SK-MEL-5 (cell line): ENCODE measurements at regions not wholly inside any gene's neighbourhood (a gene's known extent, or its start where the extent isn't known, plus 50 kb on each side); places are given as distances from the start of the nearest gene placed in this dataset.

Experiments
- DNase-seq: peaks from one replicate; pipeline ENCODE4 v3.0.0-alpha.2; 2016; ENCODE audit warnings: low read depth, low spot score
- in situ Hi-C: cut with HindIII; loops from 2 replicates; pipeline ENCODE4 v1.10.0; 2016; ENCODE audit warnings: low sequenced_read_pairs, high pct_unique_total_duplicates, low pct_unique_long_range_greater_than_20kb

GRCh38 chr9:105828171-105828570 is 133.8 kb downstream of the TMEM38B start:
- in situ Hi-C loops = no loop called here

GRCh38 chr9:105828596-105829213 is 134.4 kb downstream of the TMEM38B start:
- in situ Hi-C loops = no loop called here

More at GRCh38 chr9:105828171-105828570, 133.8 kb downstream of the TMEM38B start:
- DNase-seq = no peak

GRCh38 chr9:105830461-105830860 is 136.1 kb downstream of the TMEM38B start:
- in situ Hi-C loops = no loop called here
- no peak for DNase-seq

More at GRCh38 chr9:105828596-105829213, 134.4 kb downstream of the TMEM38B start:
- DNase-seq = no peak

DNA sequence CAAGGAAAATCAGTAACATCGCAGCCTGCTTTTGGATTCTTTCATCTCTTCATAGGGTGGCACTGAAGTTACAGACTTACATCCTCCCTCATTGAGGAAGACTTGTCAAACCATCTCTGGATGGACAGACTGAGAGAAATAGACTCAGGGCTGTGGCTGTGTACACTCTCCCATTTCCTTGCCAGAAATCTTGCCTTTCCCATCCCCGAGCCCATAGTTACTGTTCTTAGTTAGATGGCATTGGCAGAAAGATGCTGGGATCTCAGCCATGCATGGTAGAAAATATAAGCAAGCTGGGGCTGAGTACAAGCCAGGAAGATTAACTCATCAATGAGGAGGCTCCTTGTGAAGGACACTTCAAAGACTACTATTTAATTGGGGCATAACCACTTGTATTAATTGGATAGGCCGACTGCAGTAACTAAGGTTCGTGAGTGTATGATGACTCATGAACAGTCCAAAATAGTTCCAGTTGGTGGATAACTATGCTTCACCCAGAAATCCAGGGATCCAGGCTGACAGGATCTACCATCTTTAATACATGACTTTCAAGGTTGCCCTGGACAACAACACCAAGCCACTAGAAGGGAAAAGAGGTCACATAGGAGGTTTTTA is 137.9 kb downstream of the TMEM38B start:
- in situ Hi-C loops = no loop called here

GRCh38 chr9:105833271-105833975 is 139.1 kb downstream of the TMEM38B start:
- DNase-seq = no peak
- in situ Hi-C loops = no loop called here

More for the DNA sequence above, 137.9 kb downstream of the TMEM38B start:
- DNase-seq = no peak

DNA sequence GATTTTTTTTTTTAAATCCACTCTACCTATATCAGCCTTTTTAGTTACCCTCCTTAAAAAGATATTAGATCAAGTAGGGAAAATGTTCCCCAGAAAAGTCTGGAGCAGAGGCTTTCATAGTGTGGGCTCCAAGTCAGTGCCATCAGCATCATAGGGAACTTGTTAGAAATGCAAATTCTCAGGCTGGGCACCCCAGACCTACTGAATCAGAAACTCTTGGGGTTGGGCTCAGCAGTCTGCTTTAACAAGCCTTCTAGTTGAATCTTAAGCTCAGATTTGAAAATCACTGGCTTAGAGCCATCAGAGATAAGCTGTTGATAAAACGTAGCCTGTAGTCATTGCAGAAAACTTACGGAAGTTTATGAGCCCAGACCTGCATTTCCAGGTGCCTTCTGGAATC is 140.1 kb downstream of the TMEM38B start:
- DNase-seq = no peak
- in situ Hi-C loops = no loop called here

DNA sequence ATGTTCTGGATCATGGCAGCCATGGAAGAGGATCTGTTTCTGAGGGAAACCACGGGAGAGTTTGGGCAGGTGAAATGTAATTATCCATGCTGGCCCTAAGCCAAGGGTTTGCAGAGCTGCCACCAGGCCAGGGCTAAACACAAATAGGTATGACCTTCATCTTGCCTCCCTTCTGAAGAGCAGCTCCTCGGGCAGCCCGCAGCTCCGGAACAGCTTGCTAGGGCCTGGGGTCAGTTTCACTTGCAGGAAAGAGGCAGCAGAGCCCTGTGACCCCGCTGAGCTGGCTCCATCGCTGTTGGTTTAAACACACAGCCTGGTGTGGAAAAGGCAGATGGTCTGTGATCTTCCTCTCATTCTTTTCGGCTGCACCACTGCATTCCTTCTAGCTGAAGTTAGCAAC is 141.4 kb downstream of the TMEM38B start:
- DNase-seq = no peak
- in situ Hi-C loops = no loop called here

GRCh38 chr9:105836936-105837660 is 142.8 kb downstream of the TMEM38B start:
- in situ Hi-C loops = no loop called here
- no peak for DNase-seq

DNA sequence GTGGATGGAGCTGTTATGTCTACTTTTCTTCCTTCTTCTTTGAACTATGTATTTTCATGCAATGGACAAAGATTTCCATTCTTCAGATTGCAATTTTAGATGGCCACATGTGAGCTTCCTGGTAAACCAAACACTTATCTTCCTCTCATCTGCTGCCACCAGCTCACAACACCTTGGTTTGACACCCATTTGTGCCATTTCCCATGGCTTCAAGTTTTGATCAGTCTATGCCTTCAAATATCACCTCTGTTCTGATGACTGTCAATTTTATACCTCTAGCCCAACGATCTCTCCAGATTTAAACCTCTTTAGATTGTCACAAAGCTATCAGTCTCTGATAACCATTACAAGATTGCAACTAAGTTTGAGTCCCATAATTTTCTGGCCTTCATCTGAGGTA is 147.2 kb downstream of the TMEM38B start:
- in situ Hi-C loops = no loop called here

GRCh38 chr9:105842023-105842644 is 147.8 kb downstream of the TMEM38B start:
- in situ Hi-C loops = no loop called here

More for the DNA sequence above, 147.2 kb downstream of the TMEM38B start:
- no peak for DNase-seq

DNA sequence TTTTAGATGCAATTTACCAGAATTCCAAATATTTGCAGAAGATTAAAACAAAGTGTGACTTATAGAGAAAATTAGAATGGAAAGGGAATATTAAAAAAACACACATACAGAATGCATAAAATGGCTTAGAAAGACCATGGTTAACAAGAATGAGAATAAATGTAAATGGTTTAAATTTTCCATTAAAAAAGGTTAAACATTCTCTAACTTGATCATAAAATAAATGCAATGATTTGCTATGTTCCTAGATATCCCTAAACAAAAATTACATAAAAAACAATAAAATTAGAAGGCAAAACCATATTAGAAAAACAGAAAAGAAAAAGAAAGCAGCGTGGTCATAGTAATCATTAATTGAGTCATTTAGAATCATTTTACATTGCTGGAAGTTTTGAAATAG is 152.5 kb downstream of the TMEM38B start:
- no peak for DNase-seq
- in situ Hi-C loops = no loop called here

More at GRCh38 chr9:105842023-105842644, 147.8 kb downstream of the TMEM38B start:
- peak; percentile 68 for DNase-seq

- in situ Hi-C loops = no loop called here
- DNase-seq = no peak
Measured at GRCh38 chr9:105850852-105851500, 156.6 kb downstream of the TMEM38B start.

GRCh38 chr9:105854026-105854782 is 159.9 kb downstream of the TMEM38B start:
- DNase-seq = peak; percentile 83
- in situ Hi-C loops = no loop called here

DNA sequence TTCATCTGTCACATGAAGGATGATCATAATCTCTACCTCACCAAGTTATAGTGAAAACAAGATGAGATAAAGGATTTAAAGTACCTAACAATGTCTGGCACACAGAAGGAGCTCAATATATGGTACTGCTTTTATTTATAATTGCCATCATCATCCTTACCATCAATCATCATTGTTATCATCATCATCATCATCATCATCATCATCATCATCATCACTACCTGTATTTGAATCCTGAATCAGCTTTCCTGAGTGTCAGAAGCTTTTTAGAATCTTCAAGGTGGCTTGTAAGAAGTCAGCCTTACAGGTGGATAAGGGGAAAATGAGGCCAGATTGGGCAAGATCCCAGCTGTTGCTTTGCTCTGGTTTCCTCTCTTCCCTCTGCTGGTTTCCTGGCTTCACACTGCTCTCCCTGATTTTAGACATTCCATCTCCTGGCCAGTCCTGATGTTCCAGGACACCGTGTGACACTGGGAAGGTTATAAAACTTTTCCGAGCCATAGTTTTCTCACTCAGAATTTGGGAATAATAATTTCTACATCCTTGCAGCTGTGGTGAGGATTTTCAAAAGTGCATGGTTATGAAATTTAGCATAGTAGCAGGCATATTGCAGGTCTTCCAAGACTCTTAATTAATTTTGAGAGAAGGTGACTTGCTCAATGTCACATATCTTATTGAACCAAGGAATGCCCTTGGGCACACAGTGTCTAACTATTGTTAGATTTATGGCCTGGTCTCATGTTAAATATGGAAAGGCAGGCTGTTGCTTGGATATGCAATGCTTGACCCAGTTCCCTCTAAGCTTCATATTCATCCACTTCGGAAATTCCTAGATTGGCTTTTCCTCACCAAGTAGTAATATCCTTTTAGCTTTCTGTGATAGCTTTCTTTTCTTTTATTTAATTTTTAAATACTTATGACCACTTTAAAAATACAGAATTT is 160.7 kb downstream of the TMEM38B start:
- in situ Hi-C loops = no loop called here
- no peak for DNase-seq

DNA sequence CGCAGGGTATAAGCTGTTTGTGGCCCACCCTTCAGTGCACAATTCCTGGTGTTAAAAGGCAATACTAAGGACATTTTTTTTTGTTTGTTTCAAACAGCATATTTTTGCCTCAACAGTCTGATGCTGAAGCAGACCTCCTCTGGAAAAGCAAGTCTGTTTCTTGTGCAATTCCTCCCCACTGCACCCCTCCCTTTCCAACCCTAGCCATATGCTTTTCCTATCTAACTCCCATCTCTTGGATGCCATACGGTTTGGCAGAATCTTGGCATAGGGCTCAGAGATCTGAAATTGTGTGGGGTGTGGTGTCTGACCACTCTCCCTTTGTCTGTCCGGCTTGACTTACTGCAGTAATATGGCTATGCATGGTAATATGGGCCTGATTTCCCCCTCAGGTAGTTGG is 161.6 kb downstream of the TMEM38B start:
- no peak for DNase-seq
- in situ Hi-C loops = no loop called here
